Neural progenitor cell (in vitro differentiated cells): ENCODE measurements at regions not wholly inside any gene's neighbourhood (a gene's known extent, or its start where the extent isn't known, plus 50 kb on each side); places are given as distances from the start of the nearest gene placed in this dataset.

Experiments
- CTCF ChIP-seq: fragments of 200-600 bp; sonication (generic); IDR thresholded peaks from 2 replicates; pipeline ENCODE4 v1.5.1; 2017; ENCODE audit warnings: antibody characterized with exemption, mild to moderate bottlenecking
- EZH2 ChIP-seq: fragments of 200-600 bp; sonication (generic); IDR thresholded peaks from 2 replicates; pipeline ENCODE4 v1.6.1; 2017; ENCODE audit warnings: antibody characterized with exemption, mild to moderate bottlenecking, moderate library complexity
- EZH2phosphoT487 ChIP-seq: fragments of 200-600 bp; sonication (generic); IDR thresholded peaks from 2 replicates; pipeline ENCODE4 v1.6.1; 2017; ENCODE audit warnings: antibody characterized with exemption

- no peak for TF ChIP-seq CTCF
- TF ChIP-seq EZH2: no peak
- TF ChIP-seq EZH2phosphoT487: no peak
Measured at GRCh38 chr4:27271555-27271954, 410.9 kb downstream of the STIM2 start.
